Mucosa of rectum (tissue), 2 donors: ENCODE measurements at regions not wholly inside any gene's neighbourhood (a gene's known extent, or its start where the extent isn't known, plus 50 kb on each side); places are given as distances from the start of the nearest gene placed in this dataset.
A peak's percentile ranks its signal among the peaks of the same experiment; 100 is the strongest.
"Not testable (repeated sequence)": the region's sequence is repeated elsewhere in the genome, so short reads cannot be mapped to it uniquely, and the experiment has no call there.

ENCODE experiments used
- H3K27ac ChIP-seq, 2 donors: one replicate each; pipeline ENCODE4 v1.7.0; 2013; ENCODE audit warnings: inconsistent platforms in 2 of 2, low read depth in 2 of 2, low read length in 2 of 2
- H3K27me3 ChIP-seq, 2 donors: one replicate each; pipeline ENCODE4 v1.7.0; 2013; ENCODE audit warnings: low read length in 2 of 2; ENCODE audit not compliant: control insufficient read depth in 2 of 2, insufficient read depth in 2 of 2
- H3K36me3 ChIP-seq, 2 donors: one replicate each; pipeline ENCODE4 v1.7.0; 2013; ENCODE audit warnings: low read length in 2 of 2; ENCODE audit not compliant: control insufficient read depth in 2 of 2, insufficient read depth in 2 of 2
- H3K4me1 ChIP-seq, 2 donors: one replicate each; pipeline ENCODE4 v1.7.0; 2013; ENCODE audit warnings: low read length in 2 of 2, mild to moderate bottlenecking in 1 of 2; ENCODE audit not compliant: control insufficient read depth in 2 of 2, insufficient read depth in 2 of 2
- H3K4me3 ChIP-seq, 2 donors: one replicate each; pipeline ENCODE4 v1.7.0; 2013; ENCODE audit warnings: low read length in 2 of 2
- H3K9ac ChIP-seq, 2 donors: one replicate each; pipeline ENCODE4 v1.7.0; 2013; ENCODE audit warnings: low read length in 2 of 2, low read depth in 1 of 2, mild to moderate bottlenecking in 1 of 2
- H3K9me3 ChIP-seq, 2 donors: one replicate each; pipeline ENCODE4 v1.7.0; 2013; ENCODE audit warnings: low read length in 2 of 2; ENCODE audit not compliant: control insufficient read depth in 2 of 2
- donor health status: healthy.
- donor health status: Normal muscosa, but diverticular disease.

DNA sequence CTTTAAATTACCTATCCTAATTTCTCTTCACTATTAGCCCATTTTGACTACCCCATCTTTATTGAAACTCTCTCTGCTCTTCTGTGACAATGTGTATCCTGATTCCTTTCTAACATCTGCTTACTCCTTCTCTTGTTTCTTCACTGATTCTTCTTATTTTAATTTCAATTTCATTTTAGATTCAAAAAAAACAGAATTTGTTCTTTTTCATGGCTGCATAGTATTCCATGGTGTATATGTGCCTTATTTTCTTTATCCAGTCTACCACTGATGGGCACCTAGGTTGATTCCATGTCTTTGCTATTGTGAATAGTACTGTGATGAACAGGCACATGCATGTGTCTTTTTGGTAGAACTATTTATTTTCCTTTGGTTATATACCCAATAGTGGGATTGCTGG lies 120.0 kb upstream of the VAMP7 start:
- Histone ChIP-seq H3K4me3 (no peak overlapping the region), H3K9me3 (no peaks in the 10 kb centered on the region), H3K9ac (no peak overlapping the region), H3K27me3 (no peaks in the 10 kb centered on the region), H3K36me3 (no peaks in the 10 kb centered on the region), H3K4me1 (no peaks in the 10 kb centered on the region), H3K27ac (no peak overlapping the region)

DNA sequence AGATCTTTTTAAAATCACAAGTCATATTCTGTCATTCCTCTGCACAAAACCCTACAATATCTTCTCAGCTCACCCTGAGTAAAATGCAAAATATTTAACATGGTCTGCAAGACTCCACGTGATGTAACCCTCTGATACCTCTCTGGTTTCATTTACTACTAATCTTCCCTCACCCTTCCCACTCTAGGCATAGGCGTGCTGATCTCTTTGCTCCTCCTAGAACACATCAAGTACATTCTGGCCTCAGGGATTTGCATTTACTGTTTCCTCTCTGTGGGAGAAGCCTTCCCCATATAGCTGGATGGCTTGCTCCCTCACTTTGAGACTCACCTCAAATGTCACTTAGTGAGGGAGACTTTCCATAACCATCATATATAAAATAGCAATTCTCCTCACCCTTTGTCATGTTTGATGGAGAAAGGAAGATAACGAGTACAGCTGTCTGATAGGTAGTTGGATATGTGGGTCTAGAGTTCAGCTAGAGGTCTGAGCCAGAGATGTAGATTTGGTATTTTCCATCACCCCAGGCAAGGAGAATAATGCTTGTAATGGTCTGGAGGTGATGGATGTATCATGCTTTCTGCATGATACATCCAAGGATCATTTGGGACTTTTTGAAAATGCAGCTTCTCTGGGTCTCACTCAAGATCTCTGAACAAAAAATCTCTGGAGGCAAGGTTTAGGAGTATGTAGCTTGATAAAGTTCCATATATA lies 123.9 kb upstream of the VAMP7 start:
- H3K36me3 ChIP-seq = no peaks in the 10 kb centered on the region
- no peaks in the 10 kb centered on the region for H3K27me3 ChIP-seq
- H3K4me3 ChIP-seq = no peak overlapping the region
- no peaks in the 10 kb centered on the region for H3K4me1 ChIP-seq
- no peaks in the 10 kb centered on the region for H3K9me3 ChIP-seq
- H3K27ac ChIP-seq = no peak overlapping the region
- H3K9ac ChIP-seq = no peak overlapping the region

DNA sequence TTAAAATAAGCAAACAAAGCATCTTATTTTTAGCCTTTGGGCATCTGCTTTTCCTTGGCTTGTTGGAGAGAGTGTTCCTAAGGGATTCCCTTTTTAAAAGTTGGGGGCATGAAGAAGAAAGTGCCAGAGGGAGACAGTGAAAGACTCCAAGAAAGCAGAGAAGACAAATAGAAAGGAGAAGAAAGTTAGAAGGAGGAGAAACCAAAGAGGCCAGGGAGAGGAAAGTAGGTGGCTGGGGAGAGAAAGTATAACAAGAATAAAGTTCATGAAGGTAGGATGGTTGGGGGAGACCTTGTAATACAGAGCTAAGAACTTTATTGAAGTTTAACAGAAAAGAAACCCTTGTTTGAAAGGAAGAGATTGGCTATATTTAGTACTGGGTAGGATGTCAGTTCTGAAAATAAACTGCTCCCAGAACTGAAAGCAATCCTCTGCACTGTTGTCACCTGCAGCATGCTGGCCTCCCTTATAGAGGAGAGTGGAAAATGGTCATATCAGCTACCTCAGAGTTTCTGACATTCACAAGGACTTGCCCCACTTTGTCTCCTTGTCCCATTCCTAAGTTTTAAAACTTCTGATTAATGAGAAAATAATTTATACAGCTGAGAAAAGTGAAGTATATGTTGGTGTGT lies 125.3 kb upstream of the VAMP7 start:
- Histone ChIP-seq H3K27ac (no peak overlapping the region), H3K9ac (no peak overlapping the region), H3K27me3 (no peaks in the 10 kb centered on the region), H3K36me3 (no peaks in the 10 kb centered on the region), H3K4me1 (no peaks in the 10 kb centered on the region), H3K9me3 (no peaks in the 10 kb centered on the region), H3K4me3 (no peak overlapping the region)

DNA sequence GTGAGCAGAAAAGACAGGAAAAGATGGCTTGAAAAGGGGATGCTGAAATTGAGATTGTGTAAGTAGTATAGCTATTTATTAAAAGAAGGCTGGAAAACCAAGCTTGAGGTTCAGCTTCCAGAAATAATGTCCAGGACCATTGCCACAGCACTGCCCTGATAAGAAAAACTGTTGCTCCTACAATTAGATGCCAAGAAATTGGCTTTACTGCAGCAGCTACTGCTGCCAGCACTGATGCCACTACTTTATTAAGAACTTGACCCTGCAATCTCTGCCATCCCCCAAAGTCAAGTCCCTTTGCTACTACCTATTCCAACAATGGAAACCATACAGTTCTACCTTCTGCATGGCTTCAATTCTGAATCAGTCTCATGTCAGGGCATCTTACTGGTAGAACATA lies 130.0 kb upstream of the VAMP7 start:
- no peaks in the 10 kb centered on the region for H3K4me1 ChIP-seq
- H3K27me3 ChIP-seq = no peaks in the 10 kb centered on the region

DNA sequence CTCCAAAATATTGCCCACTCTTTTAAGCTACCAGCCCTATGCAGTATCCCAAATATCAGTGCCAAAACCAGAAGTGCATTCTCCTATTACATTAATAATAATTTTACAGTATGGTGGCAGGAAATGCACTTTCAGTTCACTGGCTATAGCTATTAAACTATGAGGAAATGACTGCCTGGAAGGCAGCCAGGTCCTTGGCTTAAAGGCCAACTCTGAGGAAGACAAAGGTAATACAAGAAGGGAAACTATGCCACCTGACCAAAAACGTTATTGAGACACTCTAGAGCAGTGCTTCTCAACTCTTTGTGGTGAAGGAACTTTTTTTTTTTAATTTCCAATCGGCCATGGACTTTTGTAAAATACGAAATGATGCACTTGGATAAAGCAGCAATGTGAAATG lies 133.6 kb upstream of the VAMP7 start:
- no peaks in the 10 kb centered on the region for H3K9me3 ChIP-seq
- no peaks in the 10 kb centered on the region for H3K36me3 ChIP-seq
- H3K27me3 ChIP-seq = no peaks in the 10 kb centered on the region
- no peak overlapping the region for H3K27ac ChIP-seq
- no peak overlapping the region for H3K9ac ChIP-seq
- peaks cover 0 to 4% of the 10 kb centered on the region in 2 donors for H3K4me1 ChIP-seq
- no peak overlapping the region for H3K4me3 ChIP-seq

More for the DNA sequence above, 130.0 kb upstream of the VAMP7 start:
- no peaks in the 10 kb centered on the region for H3K36me3 ChIP-seq
- no peak overlapping the region for H3K27ac ChIP-seq
- no peak overlapping the region for H3K9ac ChIP-seq
- no peak overlapping the region for H3K4me3 ChIP-seq
- H3K9me3 ChIP-seq = no peaks in the 10 kb centered on the region

DNA sequence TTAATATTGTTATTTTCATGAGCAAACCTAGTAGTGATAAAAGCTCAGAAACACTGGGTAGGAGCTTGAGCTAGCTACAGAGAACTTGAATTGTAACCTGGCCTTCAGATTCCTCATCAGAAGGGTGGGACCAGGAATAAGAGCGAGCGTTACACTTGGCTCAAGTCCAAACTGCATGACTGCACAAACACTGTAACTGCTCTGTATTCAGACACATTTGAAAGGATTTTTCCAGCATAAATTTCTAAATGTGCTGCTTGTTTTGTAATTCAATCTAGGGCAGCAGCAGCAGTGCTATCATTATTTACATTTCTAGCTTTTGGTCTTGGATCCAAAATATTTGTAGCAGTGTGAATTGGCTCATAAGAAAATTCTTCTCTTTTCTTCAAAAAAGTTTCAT lies 133.0 kb upstream of the TMLHE start:
- no peak overlapping the region for H3K4me3 ChIP-seq
- H3K27me3 ChIP-seq = no peaks in the 10 kb centered on the region
- H3K36me3 ChIP-seq = no peaks in the 10 kb centered on the region
- no peak overlapping the region for H3K27ac ChIP-seq
- H3K4me1 ChIP-seq = peaks cover 0 to 4% of the 10 kb centered on the region in 2 donors
- no peak overlapping the region for H3K9ac ChIP-seq
- no peaks in the 10 kb centered on the region for H3K9me3 ChIP-seq

DNA sequence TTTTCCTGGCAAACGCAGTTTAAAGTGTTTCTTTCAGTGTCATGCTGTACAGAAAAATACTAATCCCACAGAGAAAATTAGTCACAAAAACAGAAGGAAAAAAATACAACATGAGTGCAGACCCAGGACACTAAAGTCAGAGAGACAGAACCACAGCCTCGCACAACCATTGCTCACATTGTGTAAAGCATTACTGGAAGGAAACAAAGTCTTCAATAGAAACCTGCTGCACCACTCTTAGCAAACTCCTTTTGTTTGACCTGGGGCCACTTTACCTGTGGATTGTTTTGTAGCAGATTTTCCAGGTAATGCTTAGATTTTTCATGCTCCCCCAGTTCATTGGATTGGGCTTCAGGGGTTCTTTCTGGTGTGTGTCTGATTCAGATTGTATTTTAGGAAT lies 131.8 kb upstream of the TMLHE start:
- no peaks in the 10 kb centered on the region for H3K27me3 ChIP-seq
- H3K4me1 ChIP-seq = peaks cover 0 to 4% of the 10 kb centered on the region in 2 donors
- H3K27ac ChIP-seq = no peak overlapping the region
- H3K9me3 ChIP-seq = no peaks in the 10 kb centered on the region
- peak overlapping the region in 1 of 2 donors; percentile 27 for H3K4me3 ChIP-seq
- peak overlapping the region in 1 of 2 donors; percentile 2 for H3K9ac ChIP-seq
- no peaks in the 10 kb centered on the region for H3K36me3 ChIP-seq

DNA sequence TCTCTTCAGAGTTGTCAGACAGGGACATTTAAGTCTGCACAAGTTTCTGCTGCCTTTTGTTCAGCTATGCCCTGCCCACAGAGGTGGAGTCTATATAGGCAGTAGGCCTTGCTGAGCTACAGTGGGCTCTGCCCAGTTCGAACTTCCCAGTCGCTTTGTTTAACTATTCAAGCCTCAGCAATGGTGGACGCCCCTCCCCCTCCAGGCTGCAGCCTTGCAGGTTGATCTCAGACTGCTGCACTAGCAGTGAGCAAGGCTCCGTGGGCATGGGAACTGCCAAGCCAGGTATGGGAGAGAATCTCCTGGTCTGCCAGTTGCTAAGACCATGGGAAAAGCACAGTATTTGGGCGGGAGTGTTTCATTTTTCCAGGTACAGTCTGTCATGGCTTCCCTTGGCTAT lies 115.6 kb upstream of the TMLHE start:
- not testable (repeated sequence) for H3K36me3 ChIP-seq, H3K4me3 ChIP-seq, H3K9ac ChIP-seq

DNA sequence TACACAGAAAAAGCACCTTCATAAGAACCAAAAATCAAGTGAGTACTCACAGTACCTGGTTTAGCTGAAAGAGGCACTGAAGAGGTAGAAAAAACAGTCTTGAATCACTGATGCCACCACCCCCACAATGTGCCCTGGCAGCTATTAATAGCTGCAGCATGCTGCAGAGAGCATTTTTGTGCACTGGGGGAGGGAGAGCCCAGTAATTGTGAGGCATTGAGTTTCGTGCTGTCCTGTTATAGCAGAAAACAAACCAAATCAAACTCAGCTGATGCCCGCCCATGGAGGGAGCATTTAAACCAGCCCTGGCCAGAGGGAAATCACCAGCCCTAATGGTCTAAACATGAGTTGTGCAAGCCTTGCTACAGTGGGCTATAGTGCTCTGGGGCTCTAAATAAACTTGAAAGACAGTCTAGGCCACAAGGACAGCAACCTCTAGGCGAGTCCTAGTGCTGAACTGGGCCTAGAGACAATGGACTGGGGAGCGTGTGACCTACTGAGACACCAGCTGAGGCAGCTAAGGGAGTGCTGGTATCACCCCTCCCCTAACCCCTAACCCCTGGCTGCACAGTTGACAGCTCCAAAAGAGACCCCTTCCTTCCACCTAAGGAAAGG lies 106.3 kb upstream of the TMLHE start:
- Histone ChIP-seq H3K4me1 (no peaks in the 10 kb centered on the region), H3K9ac (no peak overlapping the region), H3K27me3 (no peaks in the 10 kb centered on the region), H3K36me3 (no peaks in the 10 kb centered on the region), H3K27ac (no peak overlapping the region), H3K9me3 (no peaks in the 10 kb centered on the region), H3K4me3 (no peak overlapping the region)

More for the DNA sequence above, 115.6 kb upstream of the TMLHE start:
- H3K27me3 ChIP-seq, H3K9me3 ChIP-seq, H3K27ac ChIP-seq, H3K4me1 ChIP-seq: not testable (repeated sequence)

DNA sequence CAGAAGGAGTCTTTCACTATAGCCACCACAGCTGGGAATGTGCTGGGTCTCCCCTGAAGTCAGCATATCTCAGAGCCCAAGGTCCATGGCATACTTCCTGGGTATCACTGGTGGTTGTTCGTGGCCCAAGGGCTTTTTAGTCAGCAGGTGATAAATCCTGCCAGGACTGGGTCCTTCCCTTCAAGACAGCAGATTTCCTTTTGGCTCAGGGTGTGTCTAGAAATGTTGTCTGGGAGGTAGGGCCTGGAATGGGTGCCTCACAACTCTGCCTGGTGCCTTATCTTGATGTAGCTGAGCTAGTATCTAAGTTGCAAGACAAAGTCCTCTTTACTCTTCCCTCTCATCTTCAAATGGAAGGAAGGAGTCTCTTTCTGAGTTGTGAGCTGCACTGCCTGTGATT lies 102.4 kb upstream of the TMLHE start:
- H3K27me3 ChIP-seq = no peaks in the 10 kb centered on the region
- peaks cover 0 to 4% of the 10 kb centered on the region in 2 donors for H3K9me3 ChIP-seq
- H3K27ac ChIP-seq = no peak overlapping the region
- no peak overlapping the region for H3K9ac ChIP-seq
- no peaks in the 10 kb centered on the region for H3K36me3 ChIP-seq
- H3K4me1 ChIP-seq = no peaks in the 10 kb centered on the region
- H3K4me3 ChIP-seq = no peak overlapping the region
